GM19467 (cell line): ENCODE measurements at regions not wholly inside any gene's neighbourhood (a gene's known extent, or its start where the extent isn't known, plus 50 kb on each side); places are given as distances from the start of the nearest gene placed in this dataset.
"Not testable (repeated sequence)": the region's sequence is repeated elsewhere in the genome, so short reads cannot be mapped to it uniquely, and the experiment has no call there.

Experiments used
- ATAC-seq: cut with Tn5 transposase; IDR thresholded peaks from one replicate; pipeline ENCODE4 v1.9.1; 2021; ENCODE audit warnings: mild to moderate bottlenecking, moderate library complexity; ENCODE audit not compliant: unreplicated experiment

DNA sequence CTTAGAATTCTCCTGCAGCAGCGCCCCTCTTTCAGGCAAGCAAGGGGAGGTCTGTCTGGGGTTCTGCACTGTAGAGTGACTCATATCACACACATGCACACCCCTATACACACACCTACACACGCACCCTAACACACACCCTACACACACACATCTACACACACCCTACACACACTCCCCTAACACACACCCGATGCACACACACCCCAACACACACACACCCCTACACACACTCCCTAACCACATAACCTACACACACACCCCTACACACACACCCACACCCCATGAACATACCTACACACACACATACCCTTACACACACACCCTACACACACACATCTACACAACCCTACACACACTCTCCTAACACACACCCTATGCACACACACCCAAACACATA, 493.2 kb downstream of the IRS2 start:
- ATAC-seq: no peak

DNA sequence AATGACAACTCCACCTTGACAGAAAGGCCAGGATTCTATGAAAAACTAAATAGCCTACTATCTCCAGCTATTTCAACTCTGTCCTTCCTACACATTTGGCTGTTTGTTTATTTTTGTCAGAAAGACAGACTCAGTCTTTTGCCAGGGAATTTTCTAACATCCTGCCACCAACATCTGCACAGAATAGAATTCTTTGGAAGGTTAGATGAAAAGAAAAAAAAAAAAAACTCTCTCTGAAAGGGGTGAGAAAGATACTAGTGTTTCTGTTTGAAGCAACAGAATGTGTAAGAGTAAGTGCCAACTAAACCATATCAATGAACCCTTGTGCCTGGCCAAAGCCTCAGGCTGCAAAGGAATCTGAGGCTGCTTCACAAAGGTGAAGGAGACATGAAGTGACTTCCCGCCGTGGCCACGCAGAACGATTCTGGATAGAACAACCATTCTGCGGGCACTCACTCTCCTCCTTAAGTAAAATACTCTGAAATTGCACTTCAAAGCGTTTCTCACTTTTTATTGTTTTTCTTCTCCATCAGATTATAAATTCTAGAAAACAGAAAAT, 498.2 kb downstream of the IRS2 start:
- no peak for ATAC-seq

DNA sequence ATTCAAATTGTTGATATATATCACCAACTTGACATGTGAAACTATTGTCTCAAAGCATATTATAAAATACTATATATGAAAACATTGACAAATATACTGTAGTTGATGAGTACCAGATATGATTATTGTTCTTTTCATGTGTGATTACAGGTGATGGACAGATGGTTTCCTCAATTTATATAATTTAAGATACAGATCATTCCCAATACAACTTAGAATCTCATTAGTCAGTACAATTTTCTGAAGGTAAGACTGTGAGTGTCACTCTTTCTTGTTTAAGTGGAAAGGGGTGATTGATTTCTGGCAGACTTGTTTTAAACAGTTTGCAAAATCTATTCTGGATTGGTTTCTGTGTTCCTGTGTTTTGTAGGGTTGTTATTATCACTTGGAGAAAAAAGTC, 498.8 kb downstream of the IRS2 start:
- ATAC-seq: no peak

DNA sequence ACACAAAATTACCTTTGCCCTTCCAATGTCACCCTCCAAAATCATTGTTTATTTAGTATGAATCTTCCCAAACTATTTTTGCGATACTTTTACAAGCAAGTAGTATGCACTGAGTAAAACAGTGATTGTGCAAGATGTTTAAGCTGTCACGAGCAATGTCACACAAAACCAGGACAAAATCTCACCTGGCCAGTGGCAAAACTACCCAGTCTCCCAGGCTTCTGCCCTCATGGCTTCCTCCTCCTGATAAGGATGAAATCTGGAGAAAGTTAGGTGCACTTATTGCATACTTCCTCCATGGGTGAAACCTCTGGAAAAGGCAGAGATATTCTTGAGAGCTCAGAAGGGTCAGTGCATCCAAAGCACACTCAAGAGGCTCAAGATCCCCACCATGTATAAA, 500.8 kb downstream of the IRS2 start:
- ATAC-seq: no peak

DNA sequence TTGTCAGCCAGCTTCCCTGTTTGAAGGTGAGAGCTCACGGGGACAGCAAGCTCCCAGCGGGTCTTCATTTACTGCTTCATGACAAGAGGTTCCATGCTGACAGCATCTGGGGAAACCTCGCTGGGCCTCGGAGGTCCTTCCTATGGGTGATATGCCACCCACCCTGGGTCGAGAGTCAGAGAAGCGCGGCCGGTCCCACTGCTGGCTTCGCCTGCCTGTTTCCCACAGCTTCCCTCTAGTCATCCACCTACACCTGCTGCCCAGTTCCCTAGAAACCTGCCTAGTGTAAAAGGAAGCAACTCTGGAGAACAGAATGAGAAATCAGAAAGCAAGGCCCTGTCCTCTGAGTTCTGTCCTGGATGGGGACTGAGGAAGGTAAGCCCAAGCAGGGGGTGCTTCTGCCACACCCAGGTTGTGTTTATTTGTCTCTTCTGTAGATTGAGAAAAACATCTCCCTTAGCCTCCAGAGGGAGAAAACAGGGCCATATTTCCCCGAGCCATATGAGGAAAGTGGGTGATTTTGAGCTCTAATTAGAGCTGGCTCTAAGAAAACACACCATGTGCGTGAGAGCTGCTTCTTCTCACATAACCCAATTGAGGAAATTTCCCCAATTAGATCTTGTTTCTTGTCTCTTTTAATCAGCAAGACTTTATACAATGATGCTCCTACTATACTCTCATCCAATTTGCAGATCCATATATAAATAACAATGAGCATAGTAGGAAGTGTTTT, 504.3 kb downstream of the IRS2 start:
- ATAC-seq: no peak

DNA sequence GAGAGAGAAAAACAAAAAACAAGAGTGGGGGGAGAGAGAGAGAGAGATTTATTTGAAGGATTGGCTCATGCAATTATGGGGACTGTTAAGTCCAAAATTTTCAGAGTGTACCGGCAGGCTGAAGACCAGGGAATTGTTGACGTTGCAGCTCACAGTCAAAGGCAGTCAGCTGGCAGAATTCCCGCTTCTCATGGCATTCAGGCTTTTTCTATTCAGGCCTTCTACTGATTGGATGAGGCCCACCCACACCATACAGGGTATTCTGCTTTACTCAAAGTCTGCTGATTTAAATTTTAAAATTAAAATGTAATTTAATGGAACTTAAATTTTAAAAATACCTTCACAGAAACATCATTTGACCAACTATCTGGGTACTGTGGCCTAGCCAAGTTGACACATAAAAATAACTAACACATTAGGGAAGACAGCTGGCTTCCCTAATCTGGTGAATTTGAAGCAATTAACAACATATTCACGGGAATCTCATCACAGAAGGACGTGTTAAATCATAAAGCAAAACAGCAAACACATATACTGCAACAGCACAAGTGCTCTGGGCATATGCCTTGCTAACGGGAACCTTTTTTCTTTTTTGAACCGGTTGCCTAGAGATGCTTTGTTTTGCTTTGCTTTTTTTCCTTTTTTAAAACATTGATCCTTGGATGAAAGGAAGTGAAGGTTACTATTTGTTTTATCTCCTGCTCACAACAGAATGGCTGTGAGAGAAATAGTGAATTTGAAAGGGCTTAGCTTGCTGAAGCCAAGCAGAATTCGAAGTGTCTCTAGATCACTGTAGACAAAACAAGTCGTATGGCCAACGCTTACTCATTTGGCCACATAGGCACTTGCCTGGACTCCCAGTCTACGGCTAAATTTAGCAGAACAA, 505.1 kb downstream of the IRS2 start:
- no peak for ATAC-seq

DNA sequence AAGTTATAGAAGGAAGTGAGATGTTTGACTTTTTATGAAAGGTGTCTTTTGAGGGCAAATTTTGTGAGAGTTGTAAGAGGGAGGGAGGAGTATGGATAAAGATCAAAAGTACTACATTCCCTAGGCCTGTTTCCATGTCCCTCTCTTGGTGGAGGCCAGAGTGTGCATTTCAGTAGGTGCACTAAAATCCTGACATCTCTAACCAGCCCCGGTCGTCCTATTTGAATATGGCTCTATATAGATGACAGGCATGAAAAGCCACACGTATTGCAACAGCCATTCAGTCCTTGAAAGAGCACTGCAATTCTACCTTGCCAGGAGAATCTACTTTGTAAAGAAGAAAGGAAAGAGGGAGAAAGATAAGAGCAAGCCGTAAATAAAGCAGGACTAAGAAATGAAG, 510.1 kb downstream of the IRS2 start:
- ATAC-seq: no peak

DNA sequence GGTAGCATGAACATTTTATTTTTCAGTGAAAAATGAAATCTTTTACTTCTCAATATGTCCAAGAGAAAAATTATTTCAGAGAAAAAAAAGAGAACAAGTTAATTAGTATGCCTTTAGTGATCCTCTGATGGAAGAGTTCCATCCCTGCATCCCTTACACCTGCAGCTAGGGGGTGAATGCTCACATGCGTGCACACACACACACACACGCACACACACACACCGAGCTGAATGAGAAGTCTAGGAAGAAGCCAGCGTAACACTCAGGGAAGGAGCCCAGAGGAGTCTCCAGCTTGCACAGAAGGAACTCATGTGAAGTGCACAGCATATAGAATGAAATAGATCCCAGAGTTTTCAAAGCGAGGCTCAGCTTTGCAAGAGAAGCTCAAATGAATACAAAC, 510.5 kb downstream of the IRS2 start:
- ATAC-seq: no peak

DNA sequence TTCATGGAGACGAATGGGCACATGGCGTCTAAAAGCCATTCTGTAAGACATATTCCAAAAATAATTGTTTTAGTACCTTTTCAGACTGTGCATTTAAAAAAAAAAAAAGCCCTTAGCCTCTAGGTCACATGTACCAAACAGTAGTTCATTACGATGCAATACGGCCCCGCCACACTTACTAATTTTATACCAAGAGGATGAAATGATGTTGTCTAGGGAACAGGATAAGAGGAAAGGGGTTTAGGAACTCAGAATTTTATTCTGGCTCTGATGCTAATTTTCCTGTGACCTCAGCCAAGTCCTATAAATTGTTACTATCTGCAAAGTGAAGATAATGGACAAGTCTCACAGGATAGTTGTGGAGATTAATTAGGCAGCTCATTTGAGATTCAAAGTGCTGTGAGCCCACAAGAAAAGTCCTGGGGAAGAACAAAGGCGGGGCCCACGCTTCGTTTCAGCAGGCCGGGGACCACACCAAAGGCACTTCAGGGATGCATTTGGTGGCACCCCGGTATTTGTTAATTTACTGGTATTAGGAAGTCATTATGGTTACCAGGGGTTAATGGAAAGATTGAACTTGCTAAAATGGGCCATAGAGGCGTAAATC, 511.1 kb downstream of the IRS2 start:
- ATAC-seq: no peak

DNA sequence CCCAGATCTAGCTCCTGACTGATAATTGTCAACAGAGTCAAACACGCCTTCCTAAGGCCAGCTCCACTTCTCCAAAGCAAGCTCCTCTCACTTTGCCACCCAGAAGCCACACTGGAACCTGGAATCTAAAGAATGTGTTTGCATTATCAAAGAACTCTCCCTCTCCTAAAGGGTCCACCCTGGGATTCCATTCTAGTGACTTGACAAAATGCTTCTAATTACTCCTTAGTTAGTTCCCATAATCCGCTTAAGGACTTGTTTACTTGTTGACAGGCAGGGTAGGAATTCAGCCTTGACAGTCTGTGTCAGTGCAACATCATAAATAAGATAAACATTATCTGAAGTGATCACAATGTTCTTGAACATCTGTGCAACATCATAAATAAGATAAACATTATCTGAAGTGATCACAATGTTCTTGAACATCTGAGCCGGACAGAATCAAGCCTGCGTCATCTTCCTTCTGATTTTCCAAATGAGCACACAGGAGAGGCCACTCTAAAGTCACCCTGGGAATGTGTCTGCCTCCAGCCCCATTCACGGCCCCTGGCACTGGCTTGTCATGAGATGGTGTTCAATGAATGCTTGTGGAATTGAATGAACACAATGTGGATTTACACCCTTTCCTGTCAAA, 512.1 kb downstream of the IRS2 start:
- no peak for ATAC-seq

DNA sequence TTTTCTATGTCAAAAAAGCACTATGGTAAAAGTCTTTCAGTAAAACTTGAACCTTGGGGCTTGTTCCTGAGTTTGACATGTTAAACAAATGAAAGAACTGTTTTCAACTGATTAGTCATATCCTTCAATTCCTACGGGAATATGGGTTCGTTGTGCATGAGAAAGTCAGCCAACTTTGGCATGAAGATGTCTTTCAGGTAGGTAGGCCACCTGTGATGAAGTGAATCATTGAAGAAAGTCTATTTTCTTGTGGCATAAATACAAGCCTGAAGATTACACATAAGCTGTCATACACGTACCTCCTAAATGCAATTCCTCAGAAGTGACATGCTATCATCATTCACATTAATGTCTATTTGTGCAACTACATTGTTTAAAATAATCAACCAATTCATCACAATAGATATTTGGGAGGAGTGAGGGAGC, 513.0 kb downstream of the IRS2 start:
- ATAC-seq: no peak

DNA sequence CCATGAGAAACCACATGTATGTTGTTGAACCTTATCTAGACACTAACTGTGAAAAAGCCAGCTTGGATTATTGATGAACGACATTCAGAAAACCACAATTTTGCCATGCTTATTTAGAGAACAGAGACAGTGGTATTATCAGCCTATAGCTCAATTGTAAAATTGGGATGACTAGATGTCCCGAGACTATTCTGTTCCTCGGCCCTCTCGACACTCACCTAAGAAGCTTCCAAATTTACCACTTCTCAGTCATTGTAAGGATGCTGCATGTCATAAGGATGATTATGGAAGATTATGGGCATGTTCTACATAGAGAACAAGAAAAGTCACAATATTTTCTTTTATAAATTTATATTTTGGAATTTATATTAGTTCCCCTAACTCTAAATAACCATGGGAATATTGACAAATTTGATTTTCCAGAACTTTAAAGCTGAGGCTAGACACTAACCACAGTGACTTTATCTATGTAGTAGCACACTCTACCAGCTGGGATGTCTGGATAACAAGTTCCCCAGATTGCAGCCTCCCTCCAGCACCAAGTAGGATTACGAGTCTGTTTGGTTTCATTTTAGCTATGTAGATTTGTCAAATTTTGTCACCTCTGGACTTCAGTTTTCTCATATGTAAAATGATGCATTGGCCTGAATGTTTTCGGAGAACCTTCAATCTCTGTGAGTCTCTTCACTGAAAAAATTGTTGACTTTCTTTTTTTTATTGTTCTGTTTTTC, 513.6 kb downstream of the IRS2 start:
- no peak for ATAC-seq

DNA sequence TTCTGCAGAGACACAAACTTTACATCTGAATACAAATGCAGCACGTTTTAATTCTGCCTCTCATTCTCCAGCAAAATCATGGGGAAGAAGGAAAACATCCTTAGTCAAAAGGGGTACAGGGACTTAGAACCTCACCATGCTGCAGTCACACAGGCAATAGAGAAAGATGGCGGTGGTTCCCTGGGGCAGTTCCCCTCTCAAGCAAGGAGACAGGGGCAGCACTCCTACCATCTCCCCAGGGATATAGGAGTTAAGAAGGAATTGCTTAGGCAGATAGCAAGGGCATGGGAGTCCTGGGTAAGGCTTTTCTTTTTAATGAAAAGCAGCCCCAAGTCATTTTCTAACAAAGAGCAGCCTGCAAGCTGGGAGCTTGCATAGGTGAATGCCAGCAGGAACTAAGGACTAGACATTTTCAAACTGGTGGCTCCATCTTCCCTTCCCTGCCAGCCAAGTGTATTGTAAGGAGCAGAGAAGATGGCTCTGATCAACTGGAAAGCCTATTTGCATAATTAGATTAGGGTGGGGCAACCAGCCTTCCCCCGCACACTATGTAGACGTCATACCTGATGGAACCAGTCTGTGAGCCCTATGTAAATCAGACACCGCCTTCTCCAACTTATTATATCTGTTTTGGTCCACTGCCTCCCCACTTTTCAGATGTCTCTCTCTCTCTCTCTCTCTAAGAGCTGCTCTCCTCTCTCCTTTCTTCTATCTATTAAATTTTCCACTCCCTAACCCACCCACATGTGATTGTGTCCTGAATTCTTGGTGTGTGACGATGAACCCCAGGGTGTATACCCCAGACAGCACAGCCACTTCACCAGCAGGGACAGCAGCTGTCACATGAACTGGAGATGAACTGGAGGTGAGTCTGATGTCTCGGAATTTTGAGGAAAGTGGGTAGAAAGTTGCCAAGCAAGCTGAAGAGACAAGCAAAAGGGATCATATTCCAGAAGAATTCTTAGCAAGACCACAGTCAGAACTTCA, 514.5 kb downstream of the IRS2 start:
- no peak for ATAC-seq

DNA sequence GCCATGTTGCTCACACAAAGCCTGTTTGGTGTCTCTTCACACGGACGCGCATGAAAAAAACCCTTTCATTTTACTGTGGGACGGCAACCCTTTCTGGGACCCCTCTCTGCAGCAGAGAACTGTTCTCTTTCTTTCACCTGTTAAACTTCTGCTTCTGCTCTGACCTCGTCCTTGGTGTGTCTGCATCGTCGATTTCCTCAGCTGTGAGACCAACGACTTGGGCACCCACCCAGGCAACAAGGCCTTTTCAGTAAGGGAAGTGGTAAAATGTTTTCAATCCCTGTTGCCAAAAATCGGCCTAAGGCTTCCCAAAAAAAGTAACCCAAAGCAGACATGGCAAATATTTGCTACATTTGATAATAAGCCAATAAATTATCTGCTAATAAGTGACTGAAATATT, 515.3 kb downstream of the IRS2 start:
- no peak for ATAC-seq

DNA sequence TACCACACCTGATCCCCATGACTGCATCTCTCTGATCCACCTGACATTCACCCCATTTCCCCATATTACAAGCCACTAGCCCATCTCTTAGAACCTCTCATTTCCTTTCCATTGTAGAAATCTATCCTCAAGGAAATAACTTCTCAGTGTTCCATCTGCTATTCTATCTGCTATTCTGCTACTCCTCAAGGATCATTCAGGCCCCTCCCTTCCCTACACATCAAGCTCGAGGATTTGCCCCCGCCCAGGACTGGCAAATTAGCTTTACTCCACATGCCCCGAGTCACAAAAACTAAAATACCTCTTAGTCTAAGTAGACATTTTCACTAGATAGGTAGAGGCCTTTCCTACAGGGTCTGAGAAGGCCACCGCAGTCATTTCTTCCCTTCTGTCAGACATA, 517.0 kb downstream of the IRS2 start:
- not testable (repeated sequence) for ATAC-seq

DNA sequence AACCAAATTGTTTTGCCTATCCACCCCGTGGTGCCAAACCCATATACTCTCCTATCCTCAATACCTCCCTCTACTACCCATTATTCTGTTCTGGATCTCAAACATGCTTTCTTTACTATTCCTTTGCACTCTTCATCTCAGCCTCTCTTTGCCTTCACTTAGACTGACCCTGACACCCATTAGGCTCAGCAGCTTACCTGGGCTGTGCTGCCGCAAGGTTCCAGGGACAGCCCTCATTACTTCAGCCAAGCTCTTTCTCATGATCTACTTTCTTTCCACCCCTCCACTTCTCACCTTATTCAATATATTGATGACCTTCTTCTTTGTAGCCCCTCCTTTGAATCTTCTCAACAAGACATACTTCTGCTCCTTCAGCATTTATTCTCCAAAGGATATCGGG, 517.9 kb downstream of the IRS2 start:
- ATAC-seq: not testable (repeated sequence)

DNA sequence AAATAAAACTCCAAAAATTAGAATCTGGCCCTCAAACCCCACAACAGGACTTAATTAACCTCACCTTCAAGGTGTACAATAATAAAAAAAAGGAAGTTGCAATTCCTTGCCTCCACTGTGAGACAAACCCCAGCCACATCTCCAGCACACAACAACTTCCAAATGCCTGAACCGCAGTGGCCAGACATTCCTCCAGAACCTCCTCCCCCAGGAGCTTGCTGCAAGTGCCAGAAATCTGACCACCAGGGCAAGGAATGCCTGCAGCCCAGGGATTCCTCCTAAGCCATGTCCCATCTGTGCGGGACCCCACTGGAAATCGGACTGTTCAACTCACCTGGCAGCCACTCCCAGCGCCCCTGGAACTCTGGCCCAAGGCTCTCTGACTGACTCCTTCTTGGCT, 519.0 kb downstream of the IRS2 start:
- not testable (repeated sequence) for ATAC-seq

DNA sequence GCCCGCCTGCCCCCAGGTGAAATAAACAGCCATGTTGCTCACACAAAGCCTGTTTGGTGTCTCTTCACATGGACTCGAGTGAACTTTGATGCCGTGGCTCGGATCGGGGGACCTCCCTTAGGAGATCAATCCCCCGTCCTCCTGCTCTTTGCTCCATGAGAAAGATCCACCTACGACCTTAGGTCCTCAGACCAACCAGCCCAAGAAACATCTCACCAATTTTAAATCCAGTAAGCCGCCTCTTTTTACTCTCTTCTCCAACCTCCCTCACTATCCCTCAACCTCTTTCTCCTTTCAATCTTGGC, 521.0 kb downstream of the IRS2 start:
- not testable (repeated sequence) for ATAC-seq
